Stimulated activated CD8-positive, alpha-beta memory T cell treated with anti-CD3 and anti-CD28 coated beads, Interleukin-4, amount 100 ng/mL, for 48 hours (primary cell): ENCODE measurements at regions not wholly inside any gene's neighbourhood (a gene's known extent, or its start where the extent isn't known, plus 50 kb on each side); places are given as distances from the start of the nearest gene placed in this dataset.
"Not testable (repeated sequence)": the region's sequence is repeated elsewhere in the genome, so short reads cannot be mapped to it uniquely, and the experiment has no call there.

Experiments
- DNase-seq: peaks from one replicate; pipeline ENCODE4 v3.0.0-alpha.2; 2020

DNA sequence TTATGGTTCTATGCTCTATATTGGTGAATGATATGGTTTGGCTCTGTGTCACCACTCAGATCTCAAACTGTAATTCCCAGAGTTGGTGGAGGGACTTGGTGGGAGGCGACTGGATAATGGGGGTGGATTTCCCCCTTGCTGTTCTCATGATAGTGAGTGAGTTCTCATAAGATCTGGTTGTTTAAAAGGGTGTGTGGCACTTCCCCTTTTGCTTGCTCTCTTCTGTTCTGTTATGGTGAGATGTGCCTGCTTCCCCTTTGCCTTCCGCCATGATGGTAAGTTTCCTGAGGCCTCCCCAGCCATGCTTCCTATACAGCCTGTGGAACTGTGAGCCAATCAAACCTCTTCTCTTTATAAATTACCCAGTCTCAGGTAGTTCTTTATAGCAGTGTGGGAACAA is 446.6 kb upstream of the PDE3A start:
- not testable (repeated sequence) for DNase-seq

DNA sequence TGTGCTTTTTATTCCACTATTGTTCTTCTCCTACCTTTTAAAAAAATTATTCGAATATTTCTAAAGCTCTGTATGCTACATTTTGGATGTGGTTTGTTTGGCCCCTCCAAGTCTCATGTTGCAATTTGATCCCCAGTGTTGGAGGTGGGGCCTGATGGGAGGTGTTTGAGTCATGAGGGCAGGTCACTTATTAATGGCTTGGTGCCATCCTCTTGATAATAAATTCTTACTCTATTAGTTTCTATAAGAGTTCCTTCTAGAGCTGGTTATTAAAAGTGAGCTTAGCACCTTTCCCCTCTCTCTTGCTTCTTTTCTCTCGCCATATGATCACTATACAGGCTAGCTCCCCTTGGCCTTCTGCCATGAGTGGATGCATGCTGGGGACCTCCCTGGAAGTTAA is 445.6 kb upstream of the PDE3A start:
- no peak for DNase-seq

GRCh38 chr12:19924360-19924759 is 444.0 kb upstream of the PDE3A start:
- no peak for DNase-seq

GRCh38 chr12:19925841-19926240 is 442.5 kb upstream of the PDE3A start:
- DNase-seq: no peak

GRCh38 chr12:19926266-19926665 is 442.1 kb upstream of the PDE3A start:
- DNase-seq: no peak

DNA sequence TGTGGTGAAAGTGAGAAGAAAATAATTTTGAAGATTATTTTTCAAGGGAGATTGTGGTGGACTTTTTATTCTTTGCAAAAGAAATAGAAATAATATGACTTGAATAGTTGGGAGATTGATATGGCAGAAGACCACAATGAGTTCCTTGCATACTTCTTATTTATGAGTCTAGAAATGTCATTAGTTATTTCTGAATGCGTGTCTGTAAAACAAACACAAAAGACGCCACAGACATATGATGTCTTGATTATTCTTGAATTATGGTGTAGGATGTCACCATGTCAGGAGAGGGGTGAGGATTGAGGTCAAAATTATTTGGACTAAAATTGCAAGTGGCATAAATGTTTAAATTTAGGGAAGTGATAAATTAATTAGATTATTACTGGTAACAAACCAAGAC is 440.7 kb upstream of the PDE3A start:
- DNase-seq: no peak

GRCh38 chr12:19932413-19932812 is 435.9 kb upstream of the PDE3A start:
- no peak for DNase-seq

DNA sequence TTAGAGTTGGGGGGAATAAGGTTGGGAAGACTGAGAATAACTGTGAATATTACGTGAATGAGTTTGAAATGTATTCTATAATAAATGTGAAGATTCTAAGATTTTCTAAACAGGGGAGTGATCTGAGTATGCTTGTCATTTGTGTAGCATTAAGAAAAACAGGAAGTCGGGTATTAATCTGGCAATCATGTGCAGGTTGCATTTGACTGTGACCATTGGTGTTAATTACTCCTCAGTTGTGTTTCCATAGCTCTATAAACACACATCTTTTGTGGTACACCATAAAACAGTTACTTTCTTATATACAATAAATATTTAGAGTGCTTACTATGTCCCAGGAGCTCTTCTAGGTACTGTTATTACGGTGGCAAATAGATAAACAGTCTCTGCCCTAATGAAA is 434.4 kb upstream of the PDE3A start:
- DNase-seq: no peak

GRCh38 chr12:19937161-19937560 is 431.2 kb upstream of the PDE3A start:
- no peak for DNase-seq

- no peak for DNase-seq
Observed at GRCh38 chr12:19938031-19938430, 430.3 kb upstream of the PDE3A start.

GRCh38 chr12:19938491-19938890 is 429.8 kb upstream of the PDE3A start:
- DNase-seq: no peak

DNA sequence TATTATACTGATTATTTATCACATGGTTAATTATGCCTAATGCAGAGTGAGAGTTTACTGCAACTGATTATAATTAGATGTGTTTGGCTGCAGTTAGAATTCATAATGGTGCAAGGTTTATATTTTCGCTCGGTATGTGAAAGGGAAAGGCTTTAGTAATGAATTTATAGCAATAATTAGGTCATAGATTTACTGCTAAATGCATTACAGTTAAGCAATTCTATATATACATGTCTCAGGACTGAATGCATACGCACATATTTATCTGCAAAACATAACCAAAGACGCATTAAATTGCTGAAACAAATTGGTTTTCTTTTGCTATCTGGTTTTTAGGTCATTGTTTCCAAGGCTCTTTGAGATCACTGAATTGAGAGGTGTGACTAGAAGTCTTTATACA is 428.1 kb upstream of the PDE3A start:
- DNase-seq: no peak

DNA sequence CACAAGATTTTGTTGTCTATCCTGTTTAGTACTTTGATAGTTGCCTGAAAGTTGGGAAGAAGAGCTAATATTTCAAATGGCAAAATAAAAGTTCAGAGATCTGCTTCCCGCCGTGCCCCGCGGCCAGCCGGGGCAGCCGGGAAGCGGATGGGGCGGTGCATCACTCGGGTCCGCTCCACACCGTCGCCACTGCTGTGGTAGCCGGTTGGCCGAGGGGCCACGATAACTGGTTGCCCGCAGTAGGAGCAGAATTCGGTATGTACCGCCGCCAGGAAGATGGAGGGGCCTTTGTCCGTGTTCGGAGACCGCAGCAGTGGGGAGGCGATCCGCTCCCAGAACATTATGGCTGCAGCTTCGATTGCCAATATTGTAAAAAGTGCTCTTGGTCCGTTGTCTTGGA is 427.2 kb upstream of the PDE3A start:
- DNase-seq: no peak

DNA sequence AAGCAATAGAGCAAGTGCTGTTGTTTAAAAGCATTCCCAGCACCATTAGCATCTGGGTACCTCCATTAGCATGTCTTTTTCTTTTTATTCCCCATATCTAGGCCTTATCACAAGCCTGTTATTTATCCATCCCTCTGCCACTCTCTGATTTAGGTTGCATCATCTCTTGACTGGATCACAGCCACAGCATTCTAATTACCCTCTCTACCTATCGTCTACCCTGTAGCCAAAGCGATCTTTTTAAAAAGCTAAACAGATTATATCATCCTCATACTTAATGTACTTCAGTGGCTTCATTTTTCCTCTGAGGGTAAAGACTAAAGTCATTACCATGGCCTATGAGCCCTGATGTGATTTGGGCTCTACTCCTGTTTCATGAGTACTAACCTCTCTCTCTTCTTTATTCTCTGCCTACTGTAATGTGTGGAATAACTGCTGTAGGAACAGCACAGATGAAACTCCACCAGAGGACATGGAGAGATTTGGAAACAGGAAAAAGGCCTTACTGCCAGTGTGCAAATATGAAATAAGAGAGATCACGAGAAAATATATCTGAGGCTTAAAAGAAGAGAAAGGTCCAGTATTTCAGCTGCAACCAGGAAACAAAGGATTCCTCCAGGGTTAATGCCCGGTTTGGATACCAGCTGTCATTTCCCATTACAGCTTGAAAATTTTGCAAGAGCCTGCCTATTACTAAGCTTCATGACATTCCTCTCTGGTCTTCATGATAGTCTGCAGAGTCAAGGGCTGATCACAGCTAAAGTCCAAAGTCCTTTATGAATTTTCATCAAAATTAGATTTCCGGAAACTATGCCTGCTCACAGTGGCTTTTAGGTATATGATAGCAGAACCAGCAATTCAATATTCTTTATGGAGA is 422.5 kb upstream of the PDE3A start:
- no peak for DNase-seq

DNA sequence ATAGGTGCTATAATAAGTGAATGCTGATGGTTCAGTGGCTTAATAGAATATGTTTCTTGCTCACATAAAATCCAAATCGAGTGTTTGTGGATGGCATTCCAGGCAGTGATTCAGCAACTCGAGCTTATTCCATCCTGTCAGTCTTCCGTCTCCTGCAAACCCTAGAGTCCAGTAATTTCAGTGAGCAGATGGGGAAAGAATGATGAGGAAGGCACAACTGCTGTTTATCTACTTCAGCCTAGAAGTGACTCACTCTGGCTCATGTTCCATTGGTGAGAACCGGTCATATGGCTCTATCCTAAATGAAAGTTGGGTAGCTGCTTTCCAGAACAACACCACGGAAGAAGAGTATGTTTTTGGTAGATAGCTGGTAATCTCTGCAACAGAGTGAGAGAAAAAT is 421.8 kb upstream of the PDE3A start:
- DNase-seq: no peak

- no peak for DNase-seq
Observed at GRCh38 chr12:19947344-19947743, 421.0 kb upstream of the PDE3A start.

GRCh38 chr12:19951664-19952063 is 416.7 kb upstream of the PDE3A start:
- DNase-seq: no peak

DNA sequence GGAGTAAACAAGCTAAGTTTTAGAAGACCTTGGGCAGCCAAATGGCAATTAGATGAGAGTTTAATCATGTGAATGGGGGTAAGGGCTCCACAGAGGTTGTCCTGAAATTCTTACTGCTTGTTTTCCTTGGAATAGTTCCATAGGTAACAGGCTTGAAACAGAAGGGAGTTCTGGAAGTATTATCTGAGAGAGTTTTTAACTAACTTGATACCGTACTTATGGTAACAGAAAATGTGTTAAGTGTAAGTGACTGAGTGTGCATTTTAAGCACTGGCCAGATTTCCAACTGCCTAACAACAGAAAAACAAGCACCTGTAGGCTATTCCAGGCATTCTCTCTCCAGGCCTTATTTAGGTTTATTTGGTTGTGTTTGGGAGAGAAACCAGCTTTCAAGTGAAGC is 414.6 kb upstream of the PDE3A start:
- DNase-seq: no peak

- no peak for DNase-seq
Observed at GRCh38 chr12:19954163-19954562, 414.2 kb upstream of the PDE3A start.

GRCh38 chr12:19957308-19958125 is 410.8 kb upstream of the PDE3A start:
- no peak for DNase-seq

GRCh38 chr12:19958389-19958788 is 409.9 kb upstream of the PDE3A start:
- no peak for DNase-seq

GRCh38 chr12:19959353-19959752 is 409.0 kb upstream of the PDE3A start:
- DNase-seq: no peak

GRCh38 chr12:19960527-19960926 is 407.8 kb upstream of the PDE3A start:
- no peak for DNase-seq

DNA sequence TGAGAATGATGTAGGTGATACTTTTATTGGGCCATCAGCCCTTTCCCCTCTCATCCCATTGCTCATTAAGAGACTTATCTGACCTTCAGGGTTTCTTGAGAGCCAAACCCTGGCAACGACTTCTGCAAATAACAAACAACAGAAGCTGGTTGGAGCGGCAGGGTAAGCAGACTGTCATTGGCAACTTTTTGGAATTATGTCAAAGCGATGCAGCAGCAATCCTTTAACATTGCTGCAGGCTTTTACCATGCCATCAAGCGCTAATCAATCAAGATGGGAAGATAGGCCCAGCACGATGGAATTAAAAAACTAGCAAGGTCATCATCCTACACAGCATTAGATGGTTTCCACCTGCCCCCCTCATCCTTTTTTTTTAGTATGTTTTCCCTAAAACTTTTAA is 406.1 kb upstream of the PDE3A start:
- DNase-seq: no peak
